Peyer's patch (tissue), 4 donors: ENCODE measurements at regions not wholly inside any gene's neighbourhood (a gene's known extent, or its start where the extent isn't known, plus 50 kb on each side); places are given as distances from the start of the nearest gene placed in this dataset.

Experiments used
- CTCF ChIP-seq, 6 experiments: fragments of 450-650 bp in 4 of 6; fragments of 200-600 bp in 2 of 6; sonication (generic) in 1 of 6; IDR thresholded peaks; one replicate each; pipeline ENCODE4 v1.5.1; 2017 to 2019; ENCODE audit warnings: antibody characterized with exemption in 6 of 6, mild to moderate bottlenecking in 3 of 6, moderate library complexity in 1 of 6
- POLR2A ChIP-seq, 2 donors: fragments of 450-650 bp; IDR thresholded peaks; one replicate each; pipeline ENCODE4 v1.5.1; 2017; ENCODE audit warnings: antibody characterized with exemption in 2 of 2, mild to moderate bottlenecking in 2 of 2, moderate library complexity in 2 of 2

DNA sequence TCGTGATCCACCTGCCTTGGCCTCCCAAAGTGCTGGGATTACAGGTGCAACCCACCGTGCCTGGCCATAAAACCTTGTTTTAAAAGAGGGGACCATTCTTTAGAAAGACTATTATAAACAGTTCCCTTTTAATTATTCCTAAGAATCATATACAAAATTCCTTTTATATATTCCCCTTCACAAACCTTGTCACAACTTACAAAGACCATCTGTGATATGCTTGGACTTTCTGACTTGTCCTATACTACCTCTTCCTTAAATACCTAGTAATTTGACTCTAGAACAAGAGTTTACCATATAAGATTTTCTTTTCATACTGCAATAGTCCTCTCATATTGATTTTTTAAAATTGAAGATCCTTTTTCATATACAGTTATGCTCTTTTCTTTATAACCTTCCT is 135.8 kb upstream of the PRSS16 start:
- TF ChIP-seq CTCF (IDR thresholded peaks at IDR 0.05) (no peak), POLR2A (IDR thresholded peaks at IDR 0.05) (no peak)
